ENCODE measurements at regions not wholly inside any gene's neighbourhood (a gene's known extent, or its start where the extent isn't known, plus 50 kb on each side); places are given as distances from the start of the nearest gene placed in this dataset.

DNA sequence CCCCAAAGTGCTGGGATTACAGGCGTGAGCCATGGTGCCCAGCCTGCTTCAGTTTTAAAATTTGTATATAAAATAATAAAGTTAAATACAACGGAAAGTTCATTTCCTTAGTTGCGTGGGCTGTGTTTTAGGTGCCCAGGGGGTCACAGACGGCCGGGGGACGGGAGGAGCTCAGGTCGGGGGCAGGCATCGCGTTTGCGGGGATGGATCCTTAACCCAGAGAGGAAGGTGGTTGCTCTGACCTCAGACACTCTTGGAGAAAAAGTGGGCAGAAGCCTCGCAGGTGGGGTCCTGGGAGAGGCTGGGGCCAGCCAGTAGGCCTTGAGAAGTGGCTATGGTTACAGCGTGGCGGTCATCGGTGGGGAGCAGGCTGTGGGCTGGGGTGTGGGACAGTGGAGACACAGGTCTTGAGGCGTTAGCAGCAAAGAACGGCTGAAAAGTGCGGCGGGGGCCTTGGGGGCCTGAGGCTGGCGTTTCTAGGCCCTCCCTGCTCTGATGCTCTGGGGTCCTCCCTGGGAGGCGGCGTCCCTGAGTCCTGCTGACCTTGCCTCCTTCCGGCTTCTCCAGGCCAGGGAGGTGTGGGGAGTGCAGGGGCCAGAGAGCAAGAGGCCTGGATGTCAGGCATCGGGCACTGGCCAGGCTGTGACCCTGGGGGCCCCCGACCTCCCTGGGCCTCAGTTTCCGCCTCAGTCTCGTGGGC, 54.4 kb downstream of the UNCX start:
- TF ChIP-seq, protein P1, sequence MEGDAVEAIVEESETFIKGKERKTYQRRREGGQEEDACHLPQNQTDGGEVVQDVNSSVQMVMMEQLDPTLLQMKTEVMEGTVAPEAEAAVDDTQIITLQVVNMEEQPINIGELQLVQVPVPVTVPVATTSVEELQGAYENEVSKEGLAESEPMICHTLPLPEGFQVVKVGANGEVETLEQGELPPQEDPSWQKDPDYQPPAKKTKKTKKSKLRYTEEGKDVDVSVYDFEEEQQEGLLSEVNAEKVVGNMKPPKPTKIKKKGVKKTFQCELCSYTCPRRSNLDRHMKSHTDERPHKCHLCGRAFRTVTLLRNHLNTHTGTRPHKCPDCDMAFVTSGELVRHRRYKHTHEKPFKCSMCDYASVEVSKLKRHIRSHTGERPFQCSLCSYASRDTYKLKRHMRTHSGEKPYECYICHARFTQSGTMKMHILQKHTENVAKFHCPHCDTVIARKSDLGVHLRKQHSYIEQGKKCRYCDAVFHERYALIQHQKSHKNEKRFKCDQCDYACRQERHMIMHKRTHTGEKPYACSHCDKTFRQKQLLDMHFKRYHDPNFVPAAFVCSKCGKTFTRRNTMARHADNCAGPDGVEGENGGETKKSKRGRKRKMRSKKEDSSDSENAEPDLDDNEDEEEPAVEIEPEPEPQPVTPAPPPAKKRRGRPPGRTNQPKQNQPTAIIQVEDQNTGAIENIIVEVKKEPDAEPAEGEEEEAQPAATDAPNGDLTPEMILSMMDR (IDR thresholded peaks at IDR 0.05) = no peak
- Histone ChIP-seq H3K9me3 (replicated peaks in 1 of 3) (no peaks in the 10 kb centered on the region), H3K36me3 (replicated peaks in 1 of 2) (no peaks in the 10 kb centered on the region), H3K4me1 (replicated peaks in 1 of 2) (no peaks in the 10 kb centered on the region), H3K27me3 (peaks cover 39% of the 10 kb centered on the region), H3K27ac (no peak overlapping the region), H3K4me3 (no peak overlapping the region)
- WGBS, 4 donors = 69 to 78% (median 76%) methylated on average over 25 to 26 of the region's 26 CpGs
- no peak for DNase-seq
- intact Hi-C loops (cut with DNase I) = no loop called here

DNA sequence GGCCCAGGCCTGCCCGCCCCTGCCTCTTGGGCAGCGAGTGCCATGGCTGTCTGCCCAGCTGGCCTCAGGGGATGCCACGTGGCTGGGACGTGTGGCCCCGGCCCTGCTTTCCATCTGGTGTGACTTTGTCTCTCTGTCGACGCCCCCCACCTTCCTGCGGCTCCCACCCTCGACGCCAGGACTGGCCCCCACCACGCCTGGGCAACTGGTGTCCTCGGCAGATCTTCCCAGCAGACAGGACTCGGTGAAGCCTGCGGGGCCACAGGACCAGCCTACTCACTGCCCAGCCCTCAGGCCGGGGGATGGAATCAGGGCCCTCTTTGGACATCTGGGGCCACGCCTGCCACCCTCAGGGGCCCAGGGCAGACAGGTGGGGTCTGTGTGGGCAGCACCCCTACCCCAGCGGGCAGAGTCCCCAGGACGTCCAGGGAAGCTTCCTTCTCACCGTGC, 55.1 kb downstream of the UNCX start:
- intact Hi-C loops (cut with DNase I) = no loop called here
- WGBS, 4 donors = 55 to 77% (median 74%) methylated on average over 8 to 19 of the region's 19 CpGs
- DNase-seq = no peak

DNA sequence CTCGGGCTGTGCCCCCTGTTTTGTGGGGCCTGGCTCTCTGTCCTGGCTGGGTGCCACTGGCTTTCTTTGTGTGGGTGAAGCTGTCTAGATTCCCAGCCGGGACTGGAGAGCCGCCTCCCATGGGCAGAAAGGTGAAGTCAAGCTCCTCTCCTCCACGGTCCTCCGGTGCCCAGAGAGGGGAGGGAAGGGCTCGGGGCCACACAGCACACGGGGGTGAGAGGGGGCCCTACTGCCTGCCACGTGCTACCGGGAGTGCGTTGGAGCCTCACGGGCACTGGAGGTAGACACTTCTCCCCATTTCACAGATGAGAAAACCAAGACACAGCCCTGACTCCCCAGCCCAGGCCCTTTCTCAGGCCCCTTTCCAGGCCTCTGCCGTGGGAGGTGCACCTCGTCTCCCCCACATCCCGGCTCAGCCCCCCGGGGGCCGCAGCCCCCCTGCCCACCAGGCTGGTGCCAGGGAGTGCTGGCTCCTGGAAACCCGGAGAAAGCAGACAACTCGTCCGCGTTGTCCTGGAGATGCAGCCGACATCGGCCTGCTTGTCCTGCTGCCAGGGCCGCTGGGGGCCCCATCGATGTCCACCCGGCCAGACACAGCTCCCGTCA, 55.8 kb downstream of the UNCX start:
- no peak for DNase-seq

More for the DNA sequence above, 55.1 kb downstream of the UNCX start:
- Histone ChIP-seq H3K4me1 (replicated peaks in 1 of 2) (no peaks in the 10 kb centered on the region), H3K36me3 (replicated peaks in 1 of 2) (no peaks in the 10 kb centered on the region), H3K27me3 (peaks cover 43% of the 10 kb centered on the region), H3K9me3 (replicated peaks in 1 of 3) (no peaks in the 10 kb centered on the region), H3K4me3 (no peak overlapping the region), H3K27ac (no peak overlapping the region)
- TF ChIP-seq, protein P1 (IDR thresholded peaks at IDR 0.05) = no peak
- TF ChIP-seq POLR2A (IDR thresholded peaks at IDR 0.05) = no peak

DNA sequence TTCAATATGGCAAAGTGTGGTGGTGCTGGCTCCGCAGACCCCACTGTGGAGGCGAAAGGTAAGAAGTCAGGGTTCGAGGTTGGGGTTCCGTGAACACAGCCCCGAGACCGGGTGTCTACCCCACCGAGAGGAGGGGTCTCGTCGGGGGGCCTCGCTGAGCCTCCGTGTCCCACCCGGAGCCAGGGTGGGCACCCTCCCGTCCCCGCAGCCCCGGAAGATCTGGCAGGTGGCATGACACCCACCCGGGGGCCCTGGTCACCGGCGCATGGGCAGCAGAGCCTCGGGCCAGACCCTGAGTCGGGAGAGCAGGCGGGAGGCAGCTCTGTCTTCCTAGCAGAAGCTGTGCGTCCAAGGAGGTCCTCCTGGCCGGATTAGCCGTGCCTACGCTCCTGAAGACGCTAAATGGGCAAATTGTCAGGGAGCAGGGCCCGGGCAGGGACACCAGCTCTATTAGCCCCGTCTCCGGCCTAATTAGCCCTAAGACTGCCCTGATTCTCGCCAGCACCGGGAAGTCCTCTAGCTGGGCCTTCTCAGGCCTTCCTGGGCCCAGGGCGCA, 56.4 kb downstream of the UNCX start:
- 67 to 83% (median 76%) methylated on average over 11 to 32 of the region's 32 CpGs for WGBS, 4 donors
- no peak for DNase-seq

More for the DNA sequence above, 55.8 kb downstream of the UNCX start:
- no peak overlapping the region for H3K27ac ChIP-seq
- H3K36me3 ChIP-seq (replicated peaks in 1 of 2) = no peaks in the 10 kb centered on the region
- H3K4me3 ChIP-seq = no peak overlapping the region
- no peaks in the 10 kb centered on the region for H3K9me3 ChIP-seq (replicated peaks in 1 of 3)
- intact Hi-C loops (cut with DNase I) = no loop called here
- no peak for TF ChIP-seq POLR2A (IDR thresholded peaks at IDR 0.05)
- TF ChIP-seq, protein P1 (IDR thresholded peaks at IDR 0.05) = no peak
- H3K4me1 ChIP-seq (replicated peaks in 1 of 2) = no peaks in the 10 kb centered on the region
- WGBS, 4 donors = 56 to 80% (median 72%) methylated on average over 9 to 26 of the region's 26 CpGs
- peaks cover 41% of the 10 kb centered on the region for H3K27me3 ChIP-seq

More for the DNA sequence above, 56.4 kb downstream of the UNCX start:
- no peaks in the 10 kb centered on the region for H3K36me3 ChIP-seq (replicated peaks in 1 of 2)
- no peaks in the 10 kb centered on the region for H3K9me3 ChIP-seq (replicated peaks in 1 of 3)
- TF ChIP-seq POLR2A (IDR thresholded peaks at IDR 0.05) = no peak
- TF ChIP-seq, protein P1 (IDR thresholded peaks at IDR 0.05) = no peak
- peaks cover 42% of the 10 kb centered on the region for H3K27me3 ChIP-seq
- no peak overlapping the region for H3K4me3 ChIP-seq
- H3K4me1 ChIP-seq (replicated peaks in 1 of 2) = no peaks in the 10 kb centered on the region
- no peak overlapping the region for H3K27ac ChIP-seq
- intact Hi-C loops (cut with DNase I) = no loop called here

All from adrenal gland (tissue), 9 donors.